Urinary bladder (tissue), 3 donors: ENCODE measurements at regions not wholly inside any gene's neighbourhood (a gene's known extent, or its start where the extent isn't known, plus 50 kb on each side); places are given as distances from the start of the nearest gene placed in this dataset.

ENCODE experiments used
- DNase-seq: peaks from one replicate; pipeline ENCODE4 v3.0.0-alpha.2; 2015; ENCODE audit errors: extremely low spot score
- H3K27ac ChIP-seq: one replicate; pipeline ENCODE4 v1.5.1; 2013; ENCODE audit warnings: low read depth, mild to moderate bottlenecking, moderate library complexity
- H3K36me3 ChIP-seq: one replicate; pipeline ENCODE4 v1.6.1; 2013; ENCODE audit warnings: mild to moderate bottlenecking, moderate library complexity; ENCODE audit not compliant: insufficient read depth
- H3K4me1 ChIP-seq: one replicate; pipeline ENCODE4 v1.6.1; 2013; ENCODE audit warnings: mild to moderate bottlenecking, moderate library complexity; ENCODE audit not compliant: insufficient read depth
- H3K4me3 ChIP-seq: one replicate; pipeline ENCODE4 v1.5.1; 2013; ENCODE audit warnings: low read depth, low read length
- WGBS: extraction: QIAGEN DNeasy Blood & Tissue Kit; methylation state at CpG from one replicate; pipeline ENCODE4 v1.1.7; 2013; 5-methylcytosine and 5-hydroxymethylcytosine counted together
- donor health status: healthy with polysubstance abuse.
- donor health status: healthy.

DNA sequence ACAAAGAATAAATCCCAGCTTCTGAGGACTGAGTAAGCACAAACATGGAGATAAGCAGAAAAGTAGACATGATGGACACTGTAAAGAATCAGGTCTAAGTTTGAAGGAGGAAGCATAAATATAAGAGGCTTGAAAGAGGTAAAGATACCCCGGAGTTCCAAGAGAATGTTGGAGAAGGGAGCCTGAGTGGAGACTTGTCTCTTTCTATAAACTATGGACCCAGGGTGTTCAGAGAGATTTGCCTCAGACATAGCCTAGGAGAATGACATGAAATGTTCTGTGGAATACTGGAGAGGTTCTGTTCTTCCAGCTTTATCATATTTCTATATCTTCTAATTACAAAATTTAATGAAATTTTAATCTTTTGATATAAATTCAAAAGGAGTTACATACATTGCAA is 554.3 kb upstream of the B3GALT2 start:
- Histone ChIP-seq H3K27ac (no peak overlapping the region), H3K4me3 (no peak overlapping the region), H3K4me1 (no peaks in the 10 kb centered on the region), H3K36me3 (no peaks in the 10 kb centered on the region)
- 87% methylated on average over 1 of the region's 1 CpG for WGBS
- DNase-seq: no peak

GRCh38 chr1:193736507-193736906 is 550.1 kb upstream of the B3GALT2 start:
- WGBS: 83% methylated on average over 3 of the region's 3 CpGs

DNA sequence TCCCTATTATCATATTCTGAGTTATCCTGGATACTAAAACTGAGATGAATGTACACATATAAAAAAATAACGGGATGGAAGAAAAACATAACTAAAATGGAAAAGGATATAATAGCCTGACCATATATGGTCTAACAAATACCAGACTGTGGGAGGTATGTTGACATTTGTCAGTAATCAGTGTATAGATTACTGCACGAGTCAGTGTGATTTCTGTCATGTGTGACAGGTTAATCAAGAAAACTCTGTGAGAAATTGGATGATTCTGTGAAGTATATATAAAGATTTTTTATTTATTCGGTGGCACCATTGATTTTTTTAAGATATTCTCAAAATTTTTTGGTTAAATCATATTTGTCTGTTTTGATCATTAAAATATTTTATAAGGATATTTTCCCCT is 547.3 kb upstream of the B3GALT2 start:
- no peaks in the 10 kb centered on the region for H3K36me3 ChIP-seq
- no peaks in the 10 kb centered on the region for H3K4me1 ChIP-seq
- WGBS: 70% methylated on average over 3 of the region's 3 CpGs
- no peak overlapping the region for H3K4me3 ChIP-seq
- H3K27ac ChIP-seq: no peak overlapping the region
- no peak for DNase-seq

More at GRCh38 chr1:193736507-193736906, 550.1 kb upstream of the B3GALT2 start:
- no peak for DNase-seq
- H3K27ac ChIP-seq: no peak overlapping the region
- H3K4me1 ChIP-seq: no peaks in the 10 kb centered on the region
- H3K36me3 ChIP-seq: no peaks in the 10 kb centered on the region
- no peak overlapping the region for H3K4me3 ChIP-seq

- no peak for DNase-seq
- 41% methylated on average over 3 of the region's 3 CpGs for WGBS
- Histone ChIP-seq H3K4me3 (no peak overlapping the region), H3K27ac (no peak overlapping the region), H3K36me3 (no peaks in the 10 kb centered on the region), H3K4me1 (no peaks in the 10 kb centered on the region)
Measured at GRCh38 chr1:193730017-193730416, 543.6 kb upstream of the B3GALT2 start.

GRCh38 chr1:193729429-193729828 is 543.0 kb upstream of the B3GALT2 start:
- DNase-seq: no peak
- 64% methylated on average over 2 of the region's 2 CpGs for WGBS

DNA sequence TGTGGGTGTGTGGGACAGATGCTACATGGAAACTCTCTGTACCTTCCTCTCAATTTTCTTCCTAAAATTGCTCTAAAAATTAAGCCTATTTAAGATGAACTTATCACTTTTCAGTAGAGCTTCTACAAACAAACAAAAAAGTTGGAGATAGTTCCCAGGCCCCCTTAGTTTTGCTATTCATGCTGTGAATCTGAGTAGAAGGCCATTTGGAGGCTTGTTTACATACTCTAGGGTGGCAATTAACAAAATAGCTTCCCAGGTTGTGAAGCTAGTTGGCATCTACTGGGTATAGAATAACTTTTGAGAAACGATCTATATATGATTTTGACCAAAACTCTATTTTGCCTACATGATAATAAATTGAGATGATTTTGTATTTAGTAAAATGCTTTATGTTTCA is 541.4 kb upstream of the B3GALT2 start:
- no peaks in the 10 kb centered on the region for H3K36me3 ChIP-seq
- WGBS: 84% methylated on average over 1 of the region's 1 CpG
- no peak overlapping the region for H3K27ac ChIP-seq
- H3K4me3 ChIP-seq: no peak overlapping the region
- no peaks in the 10 kb centered on the region for H3K4me1 ChIP-seq
- DNase-seq: no peak

More at GRCh38 chr1:193729429-193729828, 543.0 kb upstream of the B3GALT2 start:
- no peaks in the 10 kb centered on the region for H3K4me1 ChIP-seq
- no peak overlapping the region for H3K27ac ChIP-seq
- no peaks in the 10 kb centered on the region for H3K36me3 ChIP-seq
- no peak overlapping the region for H3K4me3 ChIP-seq

DNA sequence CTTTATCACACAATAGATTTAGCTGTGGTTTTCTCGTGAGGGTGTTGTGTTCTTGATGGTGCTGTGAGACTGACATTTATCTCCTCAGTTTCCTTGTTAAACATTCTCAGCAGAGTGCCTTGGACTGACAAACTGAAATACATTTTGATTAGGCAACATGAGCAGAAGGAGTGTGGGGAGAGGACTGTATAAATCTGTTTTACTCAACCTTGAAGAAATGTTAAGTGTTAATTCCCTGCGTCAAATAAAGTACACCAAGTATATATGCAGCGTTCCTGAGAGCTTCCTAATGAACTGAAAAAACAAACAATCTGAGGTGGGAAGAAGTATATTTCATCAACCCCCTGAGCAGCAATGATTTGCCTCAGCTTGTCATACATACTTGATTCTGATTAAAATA is 540.3 kb upstream of the B3GALT2 start:
- Histone ChIP-seq H3K36me3 (no peaks in the 10 kb centered on the region), H3K27ac (no peak overlapping the region), H3K4me1 (no peaks in the 10 kb centered on the region), H3K4me3 (no peak overlapping the region)
- no peak for DNase-seq
- 87% methylated on average over 3 of the region's 3 CpGs for WGBS

DNA sequence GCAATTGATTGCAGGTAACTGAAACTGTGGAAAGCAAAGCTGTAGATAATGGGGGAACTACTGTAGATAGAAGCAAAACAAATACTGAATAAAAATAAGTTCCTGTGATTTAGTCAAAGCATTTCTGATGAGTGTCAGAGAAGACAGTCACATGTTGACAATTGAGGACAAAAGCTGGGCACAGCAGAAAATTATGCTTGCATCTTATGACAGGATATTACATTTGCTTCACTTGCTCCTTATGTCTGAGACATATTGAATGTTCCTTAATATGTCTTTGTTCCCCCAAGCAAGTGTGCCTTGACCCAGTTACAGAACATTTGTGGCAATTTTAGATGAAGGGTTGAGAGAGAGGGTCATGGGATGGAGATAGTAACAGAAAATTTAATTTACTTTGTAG is 526.0 kb upstream of the B3GALT2 start:
- no peak overlapping the region for H3K27ac ChIP-seq
- H3K36me3 ChIP-seq: no peaks in the 10 kb centered on the region
- H3K4me1 ChIP-seq: no peaks in the 10 kb centered on the region
- H3K4me3 ChIP-seq: no peak overlapping the region
- no peak for DNase-seq

DNA sequence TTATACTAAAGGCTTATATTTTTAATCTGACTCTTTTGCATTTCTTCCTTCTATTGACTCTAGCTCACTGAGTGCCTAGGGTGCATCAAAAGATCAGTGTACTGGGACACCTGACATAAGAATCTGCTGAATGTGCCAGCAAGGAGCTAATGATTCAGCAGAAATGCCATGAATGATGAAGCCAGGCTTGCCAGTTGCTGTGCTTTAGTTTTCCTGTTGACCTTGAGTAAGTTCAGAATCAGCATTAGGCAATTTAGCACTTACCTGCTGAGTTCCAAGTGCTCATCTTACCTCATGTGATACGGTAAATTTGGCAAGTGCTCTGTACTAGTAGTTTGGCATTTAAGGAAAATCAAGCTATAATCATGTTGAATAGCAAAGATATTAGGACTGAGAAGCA is 523.2 kb upstream of the B3GALT2 start:
- no peak for DNase-seq
- Histone ChIP-seq H3K4me1 (no peaks in the 10 kb centered on the region), H3K4me3 (no peak overlapping the region), H3K36me3 (no peaks in the 10 kb centered on the region), H3K27ac (no peak overlapping the region)
- 90% methylated on average over 1 of the region's 1 CpG for WGBS

DNA sequence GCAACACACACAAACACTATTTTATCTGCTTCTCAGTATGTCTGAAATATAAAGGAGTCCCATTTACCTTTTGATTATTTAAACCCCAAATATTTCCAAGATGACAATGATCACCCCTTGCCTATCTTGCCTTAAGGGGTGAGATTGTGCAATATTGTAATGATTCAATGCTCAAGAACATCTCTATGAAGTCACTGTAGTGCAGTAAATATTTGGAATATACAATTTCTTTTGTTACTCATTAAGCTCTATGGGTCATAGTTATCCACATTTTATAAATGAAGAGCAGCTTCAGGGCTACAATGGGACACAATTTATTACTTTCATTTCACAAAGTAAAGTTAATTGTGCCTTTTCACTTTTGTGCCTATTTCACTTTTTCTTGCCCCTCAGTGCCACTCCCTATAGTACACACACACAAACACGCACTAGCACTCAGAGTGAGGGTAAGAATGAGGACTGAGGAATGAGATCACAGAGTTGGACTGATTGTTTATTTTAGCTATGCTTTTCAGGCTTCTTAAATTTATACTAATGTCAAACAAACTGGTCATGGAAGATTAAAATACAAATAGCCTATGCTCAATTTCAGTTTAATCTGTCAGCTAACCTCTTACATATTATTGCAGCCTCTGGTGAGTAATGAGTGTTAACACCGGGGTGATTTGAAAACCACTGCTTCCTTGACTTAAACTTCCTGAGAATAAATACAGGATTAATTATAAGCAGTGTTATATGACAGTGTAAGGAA is 521.0 kb upstream of the B3GALT2 start:
- WGBS: 17% methylated on average over 2 of the region's 2 CpGs
- Histone ChIP-seq H3K36me3 (no peaks in the 10 kb centered on the region), H3K4me3 (no peak overlapping the region), H3K27ac (no peak overlapping the region), H3K4me1 (no peaks in the 10 kb centered on the region)
- no peak for DNase-seq

GRCh38 chr1:193706766-193707165 is 520.4 kb upstream of the B3GALT2 start:
- Histone ChIP-seq H3K4me3 (no peak overlapping the region), H3K4me1 (no peaks in the 10 kb centered on the region), H3K36me3 (no peaks in the 10 kb centered on the region), H3K27ac (no peak overlapping the region)
- DNase-seq: no peak

- H3K4me3 ChIP-seq: no peak overlapping the region
- no peaks in the 10 kb centered on the region for H3K4me1 ChIP-seq
- no peak for DNase-seq
- H3K27ac ChIP-seq: no peak overlapping the region
- H3K36me3 ChIP-seq: no peaks in the 10 kb centered on the region
- WGBS: 87% methylated on average over 5 of the region's 5 CpGs
Measured at GRCh38 chr1:193705554-193705981, 519.2 kb upstream of the B3GALT2 start.

DNA sequence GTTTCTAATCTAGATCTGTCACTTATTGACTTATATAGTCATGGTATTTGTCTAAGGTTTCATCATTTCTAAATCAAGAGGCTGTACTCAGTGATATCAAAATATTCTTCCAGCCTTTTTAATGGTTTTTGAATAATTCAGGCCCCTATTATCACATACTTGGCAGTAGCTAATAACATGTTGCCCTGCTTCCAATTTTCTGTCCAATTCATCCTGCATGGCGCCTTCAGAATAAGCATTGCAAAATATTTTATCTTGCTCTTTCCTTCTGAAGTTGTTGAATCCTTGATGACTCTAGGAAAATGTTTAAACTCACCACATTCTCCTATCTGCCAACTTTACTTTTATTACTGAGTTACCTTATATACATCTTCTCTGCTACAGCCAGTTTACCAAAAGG is 517.2 kb upstream of the B3GALT2 start:
- H3K4me1 ChIP-seq: no peaks in the 10 kb centered on the region
- H3K27ac ChIP-seq: no peak overlapping the region
- no peak for DNase-seq
- H3K36me3 ChIP-seq: no peaks in the 10 kb centered on the region
- 64% methylated on average over 1 of the region's 1 CpG for WGBS
- H3K4me3 ChIP-seq: no peak overlapping the region

DNA sequence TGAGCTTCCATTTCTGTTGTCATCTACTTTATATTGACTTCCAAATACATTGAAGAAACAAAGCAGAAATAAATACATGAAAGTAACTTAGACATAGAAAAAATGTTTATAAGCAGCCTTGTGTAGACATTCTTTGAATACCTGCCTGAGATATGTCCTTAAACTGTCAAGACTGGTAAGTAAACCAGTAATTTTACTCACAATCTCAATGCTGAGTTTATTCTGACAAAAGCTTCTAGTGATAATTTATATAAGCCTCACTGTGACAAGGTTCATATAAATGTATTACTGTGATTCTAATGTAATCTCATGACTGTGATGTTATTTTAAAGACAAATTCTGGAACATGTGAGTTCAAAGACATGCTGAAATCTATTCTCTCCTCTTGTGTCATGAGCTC is 516.7 kb upstream of the B3GALT2 start:
- no peak overlapping the region for H3K27ac ChIP-seq
- no peak overlapping the region for H3K4me3 ChIP-seq
- H3K36me3 ChIP-seq: no peaks in the 10 kb centered on the region
- no peak for DNase-seq
- no peaks in the 10 kb centered on the region for H3K4me1 ChIP-seq

DNA sequence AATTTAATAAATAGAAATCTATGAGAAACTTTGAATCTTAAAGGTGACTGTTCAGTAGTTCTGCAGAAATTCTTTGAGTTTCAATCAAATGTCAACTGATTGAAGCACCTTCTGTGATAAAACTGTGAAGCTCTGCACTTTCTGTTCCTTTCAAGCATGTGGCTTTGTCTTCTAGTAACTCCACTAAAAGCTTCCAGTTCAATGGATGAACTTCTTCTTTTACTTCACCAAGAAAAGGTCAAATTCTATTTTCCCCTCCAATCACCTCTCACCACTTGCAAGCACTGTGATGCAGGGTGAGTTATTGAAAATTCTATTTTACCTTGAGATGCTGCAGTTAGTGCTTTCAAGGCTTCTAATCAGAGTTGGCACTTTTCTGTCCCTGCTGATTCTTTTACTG is 515.3 kb upstream of the B3GALT2 start:
- no peak for DNase-seq
- Histone ChIP-seq H3K4me1 (no peaks in the 10 kb centered on the region), H3K36me3 (no peaks in the 10 kb centered on the region), H3K4me3 (no peak overlapping the region), H3K27ac (no peak overlapping the region)
